ENCODE measurements at regions not wholly inside any gene's neighbourhood (a gene's known extent, or its start where the extent isn't known, plus 50 kb on each side); places are given as distances from the start of the nearest gene placed in this dataset.

GRCh38 chr2:29977284-29977683 is 55.9 kb upstream of the ALK start:
- TF ChIP-seq CTCF (IDR thresholded peaks at IDR 0.05) (no peak), POLR2A (IDR thresholded peaks at IDR 0.05) (no peak)
